HL-60 (cell line): ENCODE measurements at regions not wholly inside any gene's neighbourhood (a gene's known extent, or its start where the extent isn't known, plus 50 kb on each side); places are given as distances from the start of the nearest gene placed in this dataset.

Experiments used
- DNase-seq, 2 experiments: peaks; one replicate each; pipeline ENCODE4 v3.0.0-alpha.2; 2010 to 2020; ENCODE audit warnings: low read depth in 1 of 2, low spot score in 1 of 2
- H3K27ac ChIP-seq: fragments of 250-450 bp; sonication (Bioruptor Pico); replicated peaks from 2 replicates; pipeline ENCODE4 v1.5.1; 2020; ENCODE audit warnings: mild to moderate bottlenecking, moderate library complexity
- H3K27me3 ChIP-seq: fragments of 250-450 bp; sonication (Bioruptor Pico); 2 replicates; pipeline ENCODE4 v1.5.1; 2021; ENCODE audit warnings: mild to moderate bottlenecking, moderate library complexity; ENCODE audit not compliant: insufficient read depth, poor library complexity, severe bottlenecking
- H3K4me3 ChIP-seq: replicated peaks from 2 replicates; pipeline ENCODE4 v1.5.1; 2011; ENCODE audit warnings: mild to moderate bottlenecking, control low read depth, low read length; ENCODE audit not compliant: insufficient read depth
- CTCF ChIP-seq: IDR thresholded peaks from one replicate; pipeline ENCODE4 v1.5.1; 2011; ENCODE audit warnings: low read length, control low read depth, inconsistent platforms; ENCODE audit not compliant: insufficient read depth
- GABPA ChIP-seq: IDR thresholded peaks from 2 replicates; pipeline ENCODE4 v1.6.1; 2012; ENCODE audit warnings: low read depth
- POLR2AphosphoS5 ChIP-seq: IDR thresholded peaks from 2 replicates; pipeline ENCODE4 v1.6.1; 2012; ENCODE audit warnings: low read depth
- REST ChIP-seq: IDR thresholded peaks from 2 replicates; pipeline ENCODE4 v1.6.1; 2012; ENCODE audit warnings: low read depth; ENCODE audit not compliant: insufficient replicate concordance
- SPI1 ChIP-seq: IDR thresholded peaks from 2 replicates; pipeline ENCODE4 v1.6.1; 2012; ENCODE audit warnings: low read depth, mild to moderate bottlenecking, borderline replicate concordance

- Histone ChIP-seq H3K27ac (no peak overlapping the region), H3K27me3 (no peaks in the 10 kb centered on the region), H3K4me3 (no peak overlapping the region)
- no peak for DNase-seq
- no peak for TF ChIP-seq CTCF
- no peak for TF ChIP-seq GABPA
- no peak for TF ChIP-seq SPI1
- TF ChIP-seq POLR2AphosphoS5 = no peak
- TF ChIP-seq REST = no peak
Observed at GRCh38 chr12:23354800-23355199, 594.7 kb downstream of the SOX5 start.

GRCh38 chr12:23356440-23356839 is 593.0 kb downstream of the SOX5 start:
- TF ChIP-seq SPI1 = no peak
- Histone ChIP-seq H3K27ac (no peak overlapping the region), H3K4me3 (no peak overlapping the region), H3K27me3 (no peaks in the 10 kb centered on the region)
- DNase-seq = no peak

- no peak overlapping the region for H3K4me3 ChIP-seq
- no peak for DNase-seq
- no peak overlapping the region for H3K27ac ChIP-seq
- TF ChIP-seq CTCF (no peak), GABPA (no peak), POLR2AphosphoS5 (no peak), REST (no peak), SPI1 (no peak)
- H3K27me3 ChIP-seq = no peaks in the 10 kb centered on the region
Observed at GRCh38 chr12:23356927-23357708, 592.4 kb downstream of the SOX5 start.

- H3K27ac ChIP-seq = no peak overlapping the region
- H3K27me3 ChIP-seq = no peaks in the 10 kb centered on the region
- TF ChIP-seq REST = no peak
- no peak overlapping the region for H3K4me3 ChIP-seq
- DNase-seq = no peak
Observed at GRCh38 chr12:23359975-23360701, 589.3 kb downstream of the SOX5 start.
